ENCODE measurements at regions not wholly inside any gene's neighbourhood (a gene's known extent, or its start where the extent isn't known, plus 50 kb on each side); places are given as distances from the start of the nearest gene placed in this dataset.
"Not testable (repeated sequence)": the region's sequence is repeated elsewhere in the genome, so short reads cannot be mapped to it uniquely, and the experiment has no call there.

- Mint-ChIP-seq H3K27ac (no peak overlapping the region), H3K4me3 (peak overlapping the region in 1 of 4 donors; percentile 78), H3K4me1 (peaks cover 0 to 2% (median 0%) of the 10 kb centered on the region in 3 donors), H3K27me3 (peaks cover 15% of the 10 kb centered on the region), H3K36me3 (no peaks in the 10 kb centered on the region), H3K9me3 (no peaks in the 10 kb centered on the region)
Observed at GRCh38 chr6:33898771-33899170, 95.0 kb upstream of the MLN start.

DNA sequence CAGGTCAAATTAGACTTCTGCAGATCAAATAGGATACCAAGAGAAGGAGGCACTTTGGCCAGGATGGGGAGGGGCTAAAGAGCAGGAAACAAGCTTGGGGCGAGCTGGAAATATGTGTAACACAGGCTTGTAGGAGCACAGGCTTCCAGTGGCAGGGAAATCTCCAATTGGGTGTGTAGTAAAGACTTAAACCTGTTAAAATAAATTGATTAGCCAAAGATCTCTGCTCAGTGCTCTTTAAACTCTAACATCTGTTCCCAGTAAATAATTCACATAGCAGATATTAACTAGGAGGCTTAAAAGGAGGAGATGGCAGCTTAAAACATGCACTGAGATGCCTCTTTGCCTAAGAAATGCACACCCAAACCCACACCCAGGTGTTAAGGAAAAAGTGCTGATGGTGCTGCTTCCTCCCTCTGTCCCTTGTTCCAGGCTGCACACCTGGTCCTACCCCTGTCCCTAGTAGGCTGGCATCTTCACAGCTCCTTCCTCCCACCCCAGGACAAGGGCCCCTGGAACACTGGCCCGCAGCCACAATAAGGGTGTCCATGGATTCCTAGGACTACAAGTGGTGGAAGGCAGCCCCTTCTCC, 93.5 kb upstream of the MLN start:
- no peak overlapping the region for H3K4me3 Mint-ChIP-seq
- H3K4me1 Mint-ChIP-seq, result no peaks in the 10 kb centered on the region
- no peak overlapping the region for H3K27ac Mint-ChIP-seq
- H3K36me3 Mint-ChIP-seq, result no peaks in the 10 kb centered on the region
- peaks cover 18% of the 10 kb centered on the region for H3K27me3 Mint-ChIP-seq
- no peaks in the 10 kb centered on the region for H3K9me3 Mint-ChIP-seq

GRCh38 chr6:33896391-33897188, 92.8 kb upstream of the MLN start:
- Mint-ChIP-seq H3K9me3 (no peaks in the 10 kb centered on the region), H3K36me3 (no peaks in the 10 kb centered on the region), H3K4me1 (no peaks in the 10 kb centered on the region), H3K27me3 (peaks cover 18% of the 10 kb centered on the region), H3K27ac (no peak overlapping the region), H3K4me3 (no peak overlapping the region)

GRCh38 chr6:33895988-33896387, 92.2 kb upstream of the MLN start:
- Mint-ChIP-seq H3K36me3 (no peaks in the 10 kb centered on the region), H3K27me3 (peaks cover 18% of the 10 kb centered on the region), H3K9me3 (no peaks in the 10 kb centered on the region), H3K27ac (no peak overlapping the region), H3K4me1 (no peaks in the 10 kb centered on the region), H3K4me3 (no peak overlapping the region)

- no peaks in the 10 kb centered on the region for H3K9me3 Mint-ChIP-seq
- no peaks in the 10 kb centered on the region for H3K4me1 Mint-ChIP-seq
- no peaks in the 10 kb centered on the region for H3K36me3 Mint-ChIP-seq
- H3K4me3 Mint-ChIP-seq, result no peak overlapping the region
- no peak overlapping the region for H3K27ac Mint-ChIP-seq
- H3K27me3 Mint-ChIP-seq, result peaks cover 17% of the 10 kb centered on the region
Observed at GRCh38 chr6:33895296-33895695, 91.5 kb upstream of the MLN start.

- H3K4me1 Mint-ChIP-seq, result no peaks in the 10 kb centered on the region
- H3K9me3 Mint-ChIP-seq, result no peaks in the 10 kb centered on the region
- H3K27me3 Mint-ChIP-seq, result peaks cover 14% of the 10 kb centered on the region
- H3K4me3 Mint-ChIP-seq, result no peak overlapping the region
- H3K36me3 Mint-ChIP-seq, result no peaks in the 10 kb centered on the region
- no peak overlapping the region for H3K27ac Mint-ChIP-seq
Observed at GRCh38 chr6:33894438-33894837, 90.6 kb upstream of the MLN start.

DNA sequence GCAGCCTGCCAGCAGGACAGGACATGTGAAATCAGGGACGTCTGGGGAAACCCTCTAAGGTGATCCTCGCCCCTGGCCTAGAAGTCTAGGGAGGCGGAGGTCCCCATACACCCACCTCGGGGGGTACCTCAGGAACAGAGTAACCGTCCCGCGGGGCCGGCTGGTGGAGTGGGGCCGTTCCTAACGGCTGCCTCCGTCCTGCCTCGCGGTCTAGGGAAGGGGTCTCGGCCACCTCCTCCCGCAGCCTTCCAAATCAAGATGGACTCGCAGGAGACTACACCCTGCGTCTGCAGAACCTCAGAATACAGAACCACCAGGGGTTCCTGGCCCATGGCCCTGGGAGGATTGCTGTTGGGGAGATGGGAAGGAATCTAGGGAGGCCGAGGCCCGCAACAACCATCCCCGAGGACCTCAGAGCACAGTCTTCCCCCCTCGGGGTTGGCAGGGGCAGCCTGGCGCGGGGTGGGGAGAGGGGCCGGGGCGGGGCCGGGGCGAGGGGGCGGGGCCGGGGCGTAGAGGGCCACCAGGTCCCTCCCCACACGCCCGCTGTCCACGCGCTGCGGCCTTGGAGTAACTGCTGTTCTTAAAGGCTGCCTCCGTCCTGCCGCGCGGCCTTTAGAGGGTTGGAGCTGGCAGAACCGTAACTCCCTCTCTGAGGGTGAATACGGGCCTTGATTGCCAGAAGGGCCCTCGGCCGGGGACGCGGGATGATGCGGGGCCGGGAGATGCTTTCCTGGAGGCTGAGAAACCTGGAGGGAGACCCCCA, 89.0 kb upstream of the MLN start:
- Mint-ChIP-seq H3K27ac (no peak overlapping the region), H3K4me3 (no peak overlapping the region), H3K36me3 (no peaks in the 10 kb centered on the region), H3K9me3 (peaks cover 0 to 2% (median 0%) of the 10 kb centered on the region in 3 donors), H3K4me1 (no peaks in the 10 kb centered on the region), H3K27me3 (peaks cover 12% of the 10 kb centered on the region)

- Mint-ChIP-seq H3K27me3 (peaks cover 9% of the 10 kb centered on the region), H3K4me1 (no peaks in the 10 kb centered on the region), H3K9me3 (peaks cover 0 to 2% (median 0%) of the 10 kb centered on the region in 3 donors), H3K27ac (no peak overlapping the region), H3K4me3 (no peak overlapping the region), H3K36me3 (no peaks in the 10 kb centered on the region)
Observed at GRCh38 chr6:33888664-33889200, 84.9 kb upstream of the MLN start.

DNA sequence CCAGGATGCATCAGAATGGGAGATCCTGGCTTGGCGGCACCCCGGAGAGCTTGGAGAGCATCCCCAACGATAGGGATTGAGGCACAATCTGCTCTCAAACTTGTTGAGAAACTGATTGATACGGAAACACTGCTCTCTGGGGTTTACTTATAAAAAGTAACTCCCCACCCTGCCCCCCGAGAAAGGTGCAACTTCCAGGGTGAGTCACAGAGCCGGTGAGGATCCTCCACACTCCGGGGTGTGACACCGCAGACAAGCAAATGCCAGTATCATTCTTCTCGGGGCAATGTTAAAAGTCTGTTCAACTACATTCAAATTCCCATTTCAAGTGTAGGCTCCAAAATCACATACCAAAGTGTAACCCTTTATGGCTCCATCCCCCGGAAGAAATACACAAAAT, 84.4 kb upstream of the MLN start:
- H3K27ac Mint-ChIP-seq, result no peak overlapping the region
- H3K4me3 Mint-ChIP-seq, result no peak overlapping the region
- peaks cover 7% of the 10 kb centered on the region for H3K27me3 Mint-ChIP-seq
- no peaks in the 10 kb centered on the region for H3K4me1 Mint-ChIP-seq
- H3K9me3 Mint-ChIP-seq, result peaks cover 0 to 2% (median 0%) of the 10 kb centered on the region in 3 donors
- no peaks in the 10 kb centered on the region for H3K36me3 Mint-ChIP-seq

GRCh38 chr6:33886673-33887144, 82.9 kb upstream of the MLN start:
- Mint-ChIP-seq H3K36me3 (no peaks in the 10 kb centered on the region), H3K4me3 (peak overlapping the region in 1 of 4 donors; percentile 17), H3K4me1 (no peaks in the 10 kb centered on the region), H3K27me3 (peaks cover 17% of the 10 kb centered on the region), H3K9me3 (peaks cover 0 to 2% (median 0%) of the 10 kb centered on the region in 3 donors), H3K27ac (no peak overlapping the region)

DNA sequence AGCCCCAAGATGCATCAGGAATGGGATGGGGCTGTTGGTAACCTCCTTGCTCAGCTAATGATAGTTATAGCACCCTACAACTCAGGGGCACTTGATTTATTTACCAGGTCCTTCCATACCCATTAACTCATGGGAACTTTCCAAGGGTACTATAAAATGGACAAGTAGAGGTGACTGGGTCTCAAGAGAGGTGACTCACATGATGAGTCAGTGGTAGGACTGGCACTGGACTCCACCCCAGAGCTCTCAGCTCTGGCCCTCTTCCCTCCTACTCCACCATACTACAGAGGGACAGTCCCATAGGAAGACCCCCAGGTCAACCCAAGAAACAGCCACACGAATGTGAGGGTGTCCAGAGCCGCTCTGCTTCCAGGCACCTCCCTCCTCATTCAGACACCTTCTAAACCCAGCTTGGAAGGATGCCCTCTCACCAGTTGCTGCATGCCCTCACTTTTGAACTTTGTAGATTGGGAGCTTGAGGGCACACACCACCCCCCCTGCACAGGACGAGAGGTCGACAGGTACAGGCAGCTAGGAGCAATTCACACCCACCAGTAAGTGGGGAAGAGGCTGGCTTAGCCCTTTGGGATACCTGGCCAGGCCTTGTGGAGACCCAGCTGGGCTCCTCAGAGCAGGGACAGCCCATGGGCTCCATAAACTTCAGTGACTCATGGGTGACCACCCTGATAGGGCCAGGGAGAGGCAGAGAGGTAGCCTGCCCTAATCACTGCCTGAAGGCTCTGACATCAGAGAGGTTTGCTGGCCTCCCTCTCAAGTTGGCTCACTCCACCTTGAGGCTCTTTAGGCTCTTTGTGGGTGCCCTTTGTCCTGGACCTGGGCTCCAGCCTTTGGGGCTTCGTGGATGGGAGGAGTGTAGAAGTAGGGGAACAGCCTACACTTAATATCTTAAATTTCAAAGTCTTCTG, 81.6 kb upstream of the MLN start:
- Mint-ChIP-seq H3K4me1 (no peaks in the 10 kb centered on the region), H3K27ac (no peak overlapping the region), H3K4me3 (no peak overlapping the region), H3K9me3 (peaks cover 0 to 2% (median 0%) of the 10 kb centered on the region in 3 donors), H3K27me3 (peaks cover 15% of the 10 kb centered on the region), H3K36me3 (no peaks in the 10 kb centered on the region)

DNA sequence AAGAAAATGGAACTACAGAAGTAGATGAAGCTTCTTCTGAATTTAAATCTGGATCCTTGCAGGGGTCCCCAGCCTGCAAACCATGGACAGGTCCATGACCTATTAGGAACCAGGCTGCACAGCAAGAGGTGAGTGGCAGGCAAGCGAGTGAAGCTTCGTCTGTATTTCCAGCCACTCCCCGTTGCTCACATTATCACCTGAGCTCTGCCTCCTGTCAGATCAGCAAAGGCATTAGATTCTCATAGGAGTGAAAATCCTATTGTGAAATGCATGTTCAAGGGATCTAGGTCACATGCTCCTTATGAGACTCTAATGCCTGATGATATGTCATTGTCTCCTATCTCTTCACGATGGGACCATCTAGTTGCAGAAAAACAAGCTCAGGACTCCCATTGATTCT, 79.8 kb upstream of the MLN start:
- H3K4me3 Mint-ChIP-seq, H3K9me3 Mint-ChIP-seq, H3K36me3 Mint-ChIP-seq, H3K4me1 Mint-ChIP-seq, H3K27ac Mint-ChIP-seq: not testable (repeated sequence)
- H3K27me3 Mint-ChIP-seq, result peaks cover 19% of the 10 kb centered on the region

DNA sequence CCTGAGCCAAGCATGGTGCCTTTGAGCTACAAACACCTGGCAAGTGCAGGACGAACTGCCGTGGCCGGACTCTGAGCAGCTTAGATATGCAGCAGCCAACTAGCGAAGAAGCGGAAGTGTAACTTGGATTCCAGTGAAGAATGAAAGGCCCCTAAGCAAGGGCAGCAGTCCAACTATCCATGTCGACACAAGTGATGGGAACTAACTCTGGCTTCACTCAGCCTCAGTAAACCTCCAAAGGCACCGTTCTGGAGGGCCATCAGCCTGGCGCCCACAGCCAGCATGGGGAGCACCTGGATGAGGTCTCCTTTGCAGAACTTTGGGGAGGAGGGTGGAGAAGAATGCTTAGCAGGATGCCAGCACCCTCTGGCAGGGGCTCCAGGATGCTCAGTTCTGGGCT, 78.4 kb upstream of the MLN start:
- no peaks in the 10 kb centered on the region for H3K9me3 Mint-ChIP-seq
- no peak overlapping the region for H3K27ac Mint-ChIP-seq
- H3K36me3 Mint-ChIP-seq, result no peaks in the 10 kb centered on the region
- peaks cover 17% of the 10 kb centered on the region for H3K27me3 Mint-ChIP-seq
- H3K4me1 Mint-ChIP-seq, result no peaks in the 10 kb centered on the region
- no peak overlapping the region for H3K4me3 Mint-ChIP-seq

DNA sequence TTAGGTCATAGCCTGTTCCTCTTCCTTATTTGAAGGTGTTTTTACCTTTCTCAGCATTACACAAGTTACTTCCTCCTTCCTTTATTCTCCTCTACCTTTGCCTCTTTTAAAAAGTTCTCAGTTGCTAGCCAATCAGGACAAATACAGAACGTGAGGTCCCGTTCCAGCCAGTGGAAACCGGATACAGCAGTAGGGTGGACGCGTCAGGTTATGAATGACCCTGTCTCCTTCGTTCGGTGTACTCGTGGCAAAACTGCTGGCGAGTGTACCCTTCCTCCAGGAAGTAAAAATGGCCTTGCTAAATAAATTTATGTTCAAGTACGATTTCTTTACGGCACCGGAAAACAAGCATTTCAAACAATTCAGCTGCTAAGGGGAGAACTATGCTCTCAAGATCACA, 77.0 kb upstream of the MLN start:
- Mint-ChIP-seq H3K4me3 (peak overlapping the region in 1 of 4 donors; percentile 78), H3K27ac (no peak overlapping the region), H3K36me3 (no peaks in the 10 kb centered on the region)

More for the DNA sequence above, 77.0 kb upstream of the MLN start:
- peaks cover 18% of the 10 kb centered on the region for H3K27me3 Mint-ChIP-seq
- no peaks in the 10 kb centered on the region for H3K4me1 Mint-ChIP-seq
- H3K9me3 Mint-ChIP-seq, result no peaks in the 10 kb centered on the region

All from IgD-negative memory B cell (primary cell).